ENCODE measurements at regions not wholly inside any gene's neighbourhood (a gene's known extent, or its start where the extent isn't known, plus 50 kb on each side); places are given as distances from the start of the nearest gene placed in this dataset.

GRCh38 chr5:174177531-174177930, 132.0 kb downstream of the NSG2 start:
- H3K27me3 ChIP-seq (ENCODE audit: control insufficient read depth in 1 of 2, insufficient read depth in 2 of 2, low read length in 2 of 2), result no peaks in the 10 kb centered on the region
- H3K9me3 ChIP-seq (ENCODE audit: control insufficient read depth in 2 of 2, insufficient read depth in 1 of 2, low read depth in 1 of 2, low read length in 1 of 2), result no peaks in the 10 kb centered on the region
- H3K27ac ChIP-seq (ENCODE audit: low read depth in 2 of 2, low read length in 1 of 2), result no peak overlapping the region
- no peaks in the 10 kb centered on the region for H3K4me1 ChIP-seq (ENCODE audit: control insufficient read depth in 2 of 2, insufficient read depth in 2 of 2, low read length in 1 of 2)
- 54 to 70% methylated on average over 6 of the region's 6 CpGs for WGBS, 2 donors
- H3K36me3 ChIP-seq (ENCODE audit: control insufficient read depth in 2 of 2, insufficient read depth in 2 of 2, low read length in 1 of 2), result no peaks in the 10 kb centered on the region
- H3K4me3 ChIP-seq (ENCODE audit: low read depth in 1 of 2, low read length in 2 of 2), result no peak overlapping the region

DNA sequence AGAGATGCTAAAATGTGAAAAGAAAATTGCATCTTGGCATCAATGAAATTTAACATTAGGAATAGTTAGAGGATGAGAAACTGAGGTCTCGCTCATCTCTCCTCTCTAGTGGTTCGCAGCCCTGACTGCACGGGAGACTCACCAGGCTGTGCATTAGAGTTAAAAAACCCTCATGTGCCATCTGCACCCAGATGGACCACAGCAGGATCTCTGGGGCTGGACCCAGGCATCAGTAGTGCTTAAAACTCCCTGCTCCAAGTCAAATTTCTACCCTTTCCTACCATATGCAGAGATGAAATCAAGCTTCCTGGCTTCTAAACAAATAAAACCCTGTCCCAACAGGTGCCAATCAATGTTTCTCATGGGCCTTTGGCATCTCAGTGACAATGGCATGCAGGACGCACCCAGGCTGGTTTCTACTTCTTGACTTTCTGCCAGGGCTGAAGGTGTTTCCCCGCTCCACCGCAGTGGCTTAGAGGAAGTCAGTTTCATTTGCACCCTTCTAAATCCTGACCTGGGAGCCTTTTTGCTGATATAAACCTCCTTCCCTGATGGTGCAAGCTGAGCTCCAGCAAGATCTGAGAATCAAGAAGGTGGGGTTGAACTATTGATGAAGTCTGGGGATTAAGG, 132.6 kb downstream of the NSG2 start:
- Histone ChIP-seq H3K4me1 (ENCODE audit: control insufficient read depth in 2 of 2, insufficient read depth in 2 of 2, low read length in 1 of 2) (no peaks in the 10 kb centered on the region), H3K27ac (ENCODE audit: low read depth in 2 of 2, low read length in 1 of 2) (no peak overlapping the region), H3K9me3 (ENCODE audit: control insufficient read depth in 2 of 2, insufficient read depth in 1 of 2, low read depth in 1 of 2, low read length in 1 of 2) (no peaks in the 10 kb centered on the region), H3K36me3 (ENCODE audit: control insufficient read depth in 2 of 2, insufficient read depth in 2 of 2, low read length in 1 of 2) (no peaks in the 10 kb centered on the region), H3K27me3 (ENCODE audit: control insufficient read depth in 1 of 2, insufficient read depth in 2 of 2, low read length in 2 of 2) (no peaks in the 10 kb centered on the region), H3K4me3 (ENCODE audit: low read depth in 1 of 2, low read length in 2 of 2) (no peak overlapping the region)
- 64 to 70% methylated on average over 6 of the region's 6 CpGs for WGBS, 2 donors

DNA sequence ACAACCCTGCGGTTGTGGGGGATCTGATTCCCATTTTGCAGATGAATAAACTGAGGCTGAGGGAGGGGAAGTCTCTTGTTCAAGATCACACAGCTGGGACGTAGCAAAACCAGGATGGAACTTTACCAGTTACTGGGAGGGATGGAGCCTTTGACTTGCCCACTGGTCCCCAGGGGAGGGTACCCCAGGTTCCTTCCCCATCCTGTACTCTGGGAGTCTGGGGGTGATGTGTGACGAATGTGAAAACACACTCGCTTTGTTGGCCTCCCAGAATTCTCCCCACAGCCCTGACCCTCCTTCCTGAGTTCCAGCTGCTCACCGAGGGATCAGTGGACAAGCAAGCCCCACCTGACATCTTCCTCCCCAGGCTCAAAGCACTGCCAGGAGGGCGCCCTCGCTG, 135.1 kb downstream of the NSG2 start:
- Histone ChIP-seq H3K36me3 (ENCODE audit: control insufficient read depth in 2 of 2, insufficient read depth in 2 of 2, low read length in 1 of 2) (no peaks in the 10 kb centered on the region), H3K4me3 (ENCODE audit: low read depth in 1 of 2, low read length in 2 of 2) (no peak overlapping the region), H3K9me3 (ENCODE audit: control insufficient read depth in 2 of 2, insufficient read depth in 1 of 2, low read depth in 1 of 2, low read length in 1 of 2) (no peaks in the 10 kb centered on the region), H3K4me1 (ENCODE audit: control insufficient read depth in 2 of 2, insufficient read depth in 2 of 2, low read length in 1 of 2) (no peaks in the 10 kb centered on the region), H3K27me3 (ENCODE audit: control insufficient read depth in 1 of 2, insufficient read depth in 2 of 2, low read length in 2 of 2) (no peaks in the 10 kb centered on the region), H3K27ac (ENCODE audit: low read depth in 2 of 2, low read length in 1 of 2) (no peak overlapping the region)
- WGBS, 2 donors, result 73 to 74% methylated on average over 7 of the region's 7 CpGs

GRCh38 chr5:174182111-174182510, 136.6 kb downstream of the NSG2 start:
- Histone ChIP-seq H3K4me3 (ENCODE audit: low read depth in 1 of 2, low read length in 2 of 2) (no peak overlapping the region), H3K4me1 (ENCODE audit: control insufficient read depth in 2 of 2, insufficient read depth in 2 of 2, low read length in 1 of 2) (no peaks in the 10 kb centered on the region), H3K27ac (ENCODE audit: low read depth in 2 of 2, low read length in 1 of 2) (no peak overlapping the region), H3K36me3 (ENCODE audit: control insufficient read depth in 2 of 2, insufficient read depth in 2 of 2, low read length in 1 of 2) (no peaks in the 10 kb centered on the region), H3K27me3 (ENCODE audit: control insufficient read depth in 1 of 2, insufficient read depth in 2 of 2, low read length in 2 of 2) (no peaks in the 10 kb centered on the region), H3K9me3 (ENCODE audit: control insufficient read depth in 2 of 2, insufficient read depth in 1 of 2, low read depth in 1 of 2, low read length in 1 of 2) (no peaks in the 10 kb centered on the region)
- WGBS, 2 donors, result 90% methylated on average over 4 to 5 of the region's 5 CpGs

- Histone ChIP-seq H3K27ac (ENCODE audit: low read depth in 2 of 2, low read length in 1 of 2) (no peak overlapping the region), H3K4me3 (ENCODE audit: low read depth in 1 of 2, low read length in 2 of 2) (no peak overlapping the region), H3K36me3 (ENCODE audit: control insufficient read depth in 2 of 2, insufficient read depth in 2 of 2, low read length in 1 of 2) (no peaks in the 10 kb centered on the region), H3K9me3 (ENCODE audit: control insufficient read depth in 2 of 2, insufficient read depth in 1 of 2, low read depth in 1 of 2, low read length in 1 of 2) (no peaks in the 10 kb centered on the region), H3K4me1 (ENCODE audit: control insufficient read depth in 2 of 2, insufficient read depth in 2 of 2, low read length in 1 of 2) (no peaks in the 10 kb centered on the region), H3K27me3 (ENCODE audit: control insufficient read depth in 1 of 2, insufficient read depth in 2 of 2, low read length in 2 of 2) (no peaks in the 10 kb centered on the region)
- 74 to 79% methylated on average over 9 of the region's 9 CpGs for WGBS, 2 donors
Measured at GRCh38 chr5:174183701-174184100, 138.2 kb downstream of the NSG2 start.

- no peaks in the 10 kb centered on the region for H3K4me1 ChIP-seq (ENCODE audit: control insufficient read depth in 2 of 2, insufficient read depth in 2 of 2, low read length in 1 of 2)
- WGBS, 2 donors, result 75 to 80% methylated on average over 3 of the region's 3 CpGs
- H3K27ac ChIP-seq (ENCODE audit: low read depth in 2 of 2, low read length in 1 of 2), result no peak overlapping the region
- no peaks in the 10 kb centered on the region for H3K9me3 ChIP-seq (ENCODE audit: control insufficient read depth in 2 of 2, insufficient read depth in 1 of 2, low read depth in 1 of 2, low read length in 1 of 2)
- H3K36me3 ChIP-seq (ENCODE audit: control insufficient read depth in 2 of 2, insufficient read depth in 2 of 2, low read length in 1 of 2), result no peaks in the 10 kb centered on the region
- no peak overlapping the region for H3K4me3 ChIP-seq (ENCODE audit: low read depth in 1 of 2, low read length in 2 of 2)
- H3K27me3 ChIP-seq (ENCODE audit: control insufficient read depth in 1 of 2, insufficient read depth in 2 of 2, low read length in 2 of 2), result no peaks in the 10 kb centered on the region
Measured at GRCh38 chr5:174185506-174185905, 140.0 kb downstream of the NSG2 start.

- Histone ChIP-seq H3K36me3 (ENCODE audit: control insufficient read depth in 2 of 2, insufficient read depth in 2 of 2, low read length in 1 of 2) (no peaks in the 10 kb centered on the region), H3K4me1 (ENCODE audit: control insufficient read depth in 2 of 2, insufficient read depth in 2 of 2, low read length in 1 of 2) (no peaks in the 10 kb centered on the region), H3K9me3 (ENCODE audit: control insufficient read depth in 2 of 2, insufficient read depth in 1 of 2, low read depth in 1 of 2, low read length in 1 of 2) (no peaks in the 10 kb centered on the region), H3K27ac (ENCODE audit: low read depth in 2 of 2, low read length in 1 of 2) (no peak overlapping the region), H3K4me3 (ENCODE audit: low read depth in 1 of 2, low read length in 2 of 2) (no peak overlapping the region), H3K27me3 (ENCODE audit: control insufficient read depth in 1 of 2, insufficient read depth in 2 of 2, low read length in 2 of 2) (no peaks in the 10 kb centered on the region)
- WGBS, 2 donors, result 78 to 80% methylated on average over 10 of the region's 10 CpGs
Measured at GRCh38 chr5:174186096-174186695, 140.7 kb downstream of the NSG2 start.

DNA sequence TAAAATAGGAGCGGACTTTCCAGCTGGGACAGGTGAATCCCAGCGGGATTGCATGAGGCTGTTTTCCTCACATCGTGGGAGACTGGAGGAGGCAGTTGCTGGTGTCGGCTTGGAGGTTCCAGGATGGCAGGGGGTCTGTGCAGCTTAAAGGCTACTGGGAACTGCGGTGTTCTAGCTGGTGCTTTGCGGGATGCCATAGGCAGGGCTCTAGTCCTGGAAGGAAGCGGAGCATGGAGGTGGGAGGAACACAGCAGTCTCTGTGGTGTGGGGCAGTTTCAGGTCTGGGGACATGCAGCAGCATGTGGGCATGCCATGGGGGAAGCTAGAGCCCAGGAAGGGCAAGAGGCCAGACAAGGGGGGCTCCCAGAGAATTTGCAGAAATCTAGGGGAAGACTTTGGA, 141.5 kb downstream of the NSG2 start:
- Histone ChIP-seq H3K4me1 (ENCODE audit: control insufficient read depth in 2 of 2, insufficient read depth in 2 of 2, low read length in 1 of 2) (no peaks in the 10 kb centered on the region), H3K27me3 (ENCODE audit: control insufficient read depth in 1 of 2, insufficient read depth in 2 of 2, low read length in 2 of 2) (no peaks in the 10 kb centered on the region), H3K9me3 (ENCODE audit: control insufficient read depth in 2 of 2, insufficient read depth in 1 of 2, low read depth in 1 of 2, low read length in 1 of 2) (no peaks in the 10 kb centered on the region), H3K4me3 (ENCODE audit: low read depth in 1 of 2, low read length in 2 of 2) (no peak overlapping the region), H3K36me3 (ENCODE audit: control insufficient read depth in 2 of 2, insufficient read depth in 2 of 2, low read length in 1 of 2) (no peaks in the 10 kb centered on the region), H3K27ac (ENCODE audit: low read depth in 2 of 2, low read length in 1 of 2) (no peak overlapping the region)
- WGBS, 2 donors, result 78 to 79% methylated on average over 7 of the region's 7 CpGs

- H3K4me1 ChIP-seq (ENCODE audit: control insufficient read depth in 2 of 2, insufficient read depth in 2 of 2, low read length in 1 of 2), result no peaks in the 10 kb centered on the region
- H3K4me3 ChIP-seq (ENCODE audit: low read depth in 1 of 2, low read length in 2 of 2), result no peak overlapping the region
- no peak overlapping the region for H3K27ac ChIP-seq (ENCODE audit: low read depth in 2 of 2, low read length in 1 of 2)
- H3K36me3 ChIP-seq (ENCODE audit: control insufficient read depth in 2 of 2, insufficient read depth in 2 of 2, low read length in 1 of 2), result no peaks in the 10 kb centered on the region
- WGBS, 2 donors, result 69 to 70% methylated on average over 6 of the region's 6 CpGs
- no peaks in the 10 kb centered on the region for H3K27me3 ChIP-seq (ENCODE audit: control insufficient read depth in 1 of 2, insufficient read depth in 2 of 2, low read length in 2 of 2)
- H3K9me3 ChIP-seq (ENCODE audit: control insufficient read depth in 2 of 2, insufficient read depth in 1 of 2, low read depth in 1 of 2, low read length in 1 of 2), result no peaks in the 10 kb centered on the region
Measured at GRCh38 chr5:174187481-174187880, 142.0 kb downstream of the NSG2 start.

GRCh38 chr5:174188295-174188694, 142.8 kb downstream of the NSG2 start:
- no peaks in the 10 kb centered on the region for H3K9me3 ChIP-seq (ENCODE audit: control insufficient read depth in 2 of 2, insufficient read depth in 1 of 2, low read depth in 1 of 2, low read length in 1 of 2)
- 72 to 83% methylated on average over 1 of the region's 1 CpG for WGBS, 2 donors
- H3K4me3 ChIP-seq (ENCODE audit: low read depth in 1 of 2, low read length in 2 of 2), result no peak overlapping the region
- H3K27ac ChIP-seq (ENCODE audit: low read depth in 2 of 2, low read length in 1 of 2), result no peak overlapping the region
- no peaks in the 10 kb centered on the region for H3K27me3 ChIP-seq (ENCODE audit: control insufficient read depth in 1 of 2, insufficient read depth in 2 of 2, low read length in 2 of 2)
- no peaks in the 10 kb centered on the region for H3K4me1 ChIP-seq (ENCODE audit: control insufficient read depth in 2 of 2, insufficient read depth in 2 of 2, low read length in 1 of 2)
- no peaks in the 10 kb centered on the region for H3K36me3 ChIP-seq (ENCODE audit: control insufficient read depth in 2 of 2, insufficient read depth in 2 of 2, low read length in 1 of 2)
